Keratinocyte (primary cell): ENCODE measurements at regions not wholly inside any gene's neighbourhood (a gene's known extent, or its start where the extent isn't known, plus 50 kb on each side); places are given as distances from the start of the nearest gene placed in this dataset.

Experiments used
- DNase-seq: peaks from one replicate; pipeline ENCODE4 v3.0.0-alpha.2; 2011; ENCODE audit warnings: low read depth, missing footprints, low spot score
- FAIRE-seq: peaks from 2 replicates; lab custom pipeline; 2011; peaks lifted over from hg19 to GRCh38; lab: Jason Lieb, UNC
- H2AFZ ChIP-seq: 2 replicates; pipeline ENCODE4 v1.6.0; 2012; ENCODE audit warnings: low read length, control low read depth, inconsistent platforms; ENCODE audit not compliant: control insufficient read depth
- H3K27ac ChIP-seq: 2 replicates; pipeline ENCODE4 v1.5.1; 2011; ENCODE audit warnings: low read length; ENCODE audit not compliant: control insufficient read depth, insufficient read depth
- H3K27me3 ChIP-seq: 3 replicates; pipeline ENCODE4 v1.6.0; 2011; ENCODE audit warnings: low read length; ENCODE audit not compliant: control insufficient read depth, insufficient read depth; ENCODE audit errors: extremely low read depth
- H3K36me3 ChIP-seq, 2 experiments: 2 replicates in 1 of 2; 3 replicates in 1 of 2; pipeline ENCODE4 v1.5.1; 2011; ENCODE audit warnings: low read length in 2 of 2, mild to moderate bottlenecking in 1 of 2; ENCODE audit not compliant: control insufficient read depth in 2 of 2, insufficient read depth in 2 of 2; ENCODE audit errors: extremely low read depth in 1 of 2
- H3K4me1 ChIP-seq: 3 replicates; pipeline ENCODE4 v1.5.1; 2011; ENCODE audit warnings: low read length; ENCODE audit not compliant: control insufficient read depth, insufficient read depth; ENCODE audit errors: extremely low read depth
- H3K4me2 ChIP-seq: 3 replicates; pipeline ENCODE4 v1.6.0; 2011; ENCODE audit warnings: low read depth, low read length; ENCODE audit not compliant: control insufficient read depth, insufficient read depth; ENCODE audit errors: extremely low read depth
- H3K4me3 ChIP-seq, 3 experiments: fragments of 200-600 bp in 1 of 3; sonication (generic) in 1 of 3; 2 replicates in 2 of 3; 3 replicates in 1 of 3; pipeline ENCODE4 v1.5.1; 2011 to 2016; ENCODE audit warnings: low read length in 3 of 3, mild to moderate bottlenecking in 3 of 3, control low read depth in 2 of 3, inconsistent platforms in 1 of 3, low read depth in 1 of 3, mixed read lengths in 1 of 3, mixed run types in 1 of 3, moderate library complexity in 1 of 3; ENCODE audit not compliant: control insufficient read depth in 2 of 3, insufficient read depth in 2 of 3; ENCODE audit errors: extremely low read depth in 1 of 3
- H3K79me2 ChIP-seq: 2 replicates; pipeline ENCODE4 v1.6.0; 2012; ENCODE audit warnings: low read length; ENCODE audit not compliant: control insufficient read depth, insufficient read depth
- H3K9ac ChIP-seq: 3 replicates; pipeline ENCODE4 v1.6.0; 2011; ENCODE audit warnings: low read length; ENCODE audit not compliant: control insufficient read depth, insufficient read depth; ENCODE audit errors: extremely low read depth
- H3K9me1 ChIP-seq: 3 replicates; pipeline ENCODE4 v1.6.0; 2011; ENCODE audit warnings: low read length; ENCODE audit not compliant: control insufficient read depth, insufficient read depth; ENCODE audit errors: extremely low read depth
- H3K9me3 ChIP-seq: 2 replicates; pipeline ENCODE4 v1.5.1; 2012; ENCODE audit warnings: low read depth, low read length; ENCODE audit not compliant: control insufficient read depth
- H4K20me1 ChIP-seq: 3 replicates; pipeline ENCODE4 v1.6.0; 2011; ENCODE audit warnings: low read length; ENCODE audit not compliant: control insufficient read depth, insufficient read depth; ENCODE audit errors: extremely low read depth
- CTCF ChIP-seq, 3 experiments: IDR thresholded peaks in 1 of 3; conservative IDR thresholded peaks in 1 of 3; optimal IDR thresholded peaks in 1 of 3; 2 replicates in 2 of 3; 3 replicates in 1 of 3; pipeline versions ENCODE3 to v1.5.1; 2011; ENCODE audit warnings: low read length in 3 of 3, mild to moderate bottlenecking in 3 of 3, moderate library complexity in 2 of 3, control low read depth in 1 of 3, inconsistent platforms in 1 of 3; ENCODE audit not compliant: insufficient read depth in 2 of 3; ENCODE audit errors: extremely low read depth in 1 of 3
- EZH2 ChIP-seq: IDR thresholded peaks from one replicate; pipeline ENCODE4 v1.6.1; 2012; ENCODE audit warnings: inconsistent platforms, mild to moderate bottlenecking, low read length, moderate library complexity
- dilution Hi-C: fragments of 300-500 bp; cut with MboI; formaldehyde crosslinking; loops from one replicate; pipeline ENCODE4 v1.7.0; 2020; ENCODE audit warnings: low sequenced_read_pairs; ENCODE audit not compliant: extremely low pct_ligation_motif_present

DNA sequence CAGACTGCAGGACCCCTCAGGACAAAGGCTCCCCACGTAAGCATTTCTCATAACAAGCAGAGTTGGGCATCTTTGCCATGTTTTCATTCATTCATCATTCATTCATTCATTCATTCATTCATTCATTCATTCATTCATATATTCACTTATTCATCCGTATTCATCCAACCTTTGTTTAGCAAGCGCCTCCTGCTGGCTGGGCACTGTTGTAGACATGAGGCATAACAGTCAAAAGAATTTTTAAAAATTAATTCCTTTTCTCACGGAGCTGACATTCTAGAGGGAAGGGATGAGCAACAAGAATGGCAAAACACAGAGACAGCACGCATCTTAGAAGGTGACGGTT, 351.7 kb upstream of the TNRC6C start:
- Histone ChIP-seq H3K27ac (no peak overlapping the region), H3K79me2 (no peaks in the 10 kb centered on the region), H3K9me1 (no peaks in the 10 kb centered on the region), H4K20me1 (no peaks in the 10 kb centered on the region), H3K4me3 (no peak overlapping the region), H3K36me3 (no peaks in the 10 kb centered on the region), H3K9me3 (no peaks in the 10 kb centered on the region), H3K9ac (no peak overlapping the region), H3K27me3 (no peaks in the 10 kb centered on the region), H2AFZ (no peak overlapping the region), H3K4me1 (peaks cover 3% of the 10 kb centered on the region), H3K4me2 (no peak overlapping the region)
- DNase-seq (no peak), FAIRE-seq (no peak)
- dilution Hi-C loops, result no loop called here
- peak in 1 of 3 experiments; percentile 23 for TF ChIP-seq CTCF (optimal IDR thresholded peaks at IDR 0.05 in 1 of 3, IDR thresholded peaks at IDR 0.05 in 1 of 3, conservative IDR thresholded peaks at IDR 0.05 in 1 of 3; ENCODE audit: extremely low read depth in 1 of 3, insufficient read depth in 2 of 3, low read length in 3 of 3)
- TF ChIP-seq EZH2, result no peak

DNA sequence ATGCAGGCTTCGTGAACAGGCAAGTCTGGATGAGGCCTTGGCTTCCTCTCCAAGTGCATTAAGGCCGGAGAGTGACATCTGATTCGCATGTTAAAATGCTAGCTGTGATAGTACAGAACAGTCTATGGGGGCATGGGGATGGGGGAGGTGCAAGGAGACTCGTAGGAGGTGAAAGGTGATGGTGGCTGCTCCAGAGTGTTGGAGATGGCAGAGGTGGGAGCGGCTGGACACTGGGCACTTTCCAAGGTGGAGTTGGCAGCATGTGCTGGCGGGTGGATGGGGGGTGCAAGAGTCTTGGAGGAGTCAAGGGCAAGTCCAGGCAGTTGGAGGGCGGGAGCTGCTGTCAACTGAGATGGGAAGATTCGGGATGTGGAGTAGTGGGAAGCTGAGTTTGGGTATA, 350.9 kb upstream of the TNRC6C start:
- no peak overlapping the region for H2AFZ ChIP-seq
- dilution Hi-C loops, result no loop called here
- no peak overlapping the region for H3K4me2 ChIP-seq
- no peaks in the 10 kb centered on the region for H3K36me3 ChIP-seq
- no peak for FAIRE-seq
- H3K9me3 ChIP-seq, result no peaks in the 10 kb centered on the region
- H3K27ac ChIP-seq, result no peak overlapping the region
- peaks cover under 1% of the 10 kb centered on the region for H3K27me3 ChIP-seq
- H3K4me3 ChIP-seq, result no peak overlapping the region
- no peaks in the 10 kb centered on the region for H3K4me1 ChIP-seq
- H4K20me1 ChIP-seq, result no peaks in the 10 kb centered on the region
- H3K79me2 ChIP-seq, result no peaks in the 10 kb centered on the region
- H3K9me1 ChIP-seq, result no peaks in the 10 kb centered on the region
- TF ChIP-seq EZH2 (no peak), CTCF (optimal IDR thresholded peaks at IDR 0.05 in 1 of 3, IDR thresholded peaks at IDR 0.05 in 1 of 3, conservative IDR thresholded peaks at IDR 0.05 in 1 of 3; ENCODE audit: extremely low read depth in 1 of 3, insufficient read depth in 2 of 3, low read length in 3 of 3) (no peak)
- no peak overlapping the region for H3K9ac ChIP-seq
- DNase-seq, result no peak
